HFFc6 (cell line): ENCODE measurements at regions not wholly inside any gene's neighbourhood (a gene's known extent, or its start where the extent isn't known, plus 50 kb on each side); places are given as distances from the start of the nearest gene placed in this dataset.

Experiments used
- DNase-seq: peaks from one replicate; pipeline ENCODE4 v3.0.0-alpha.2; 2018
- H3K27ac Mint-ChIP-seq: 2 replicates; pipeline ENCODE4 v1.8.0; 2020; ENCODE audit warnings: mild to moderate bottlenecking, mixed read lengths
- H3K27me3 Mint-ChIP-seq: 2 replicates; pipeline ENCODE4 v1.8.0; 2021; ENCODE audit warnings: mild to moderate bottlenecking, moderate library complexity, mixed read lengths; ENCODE audit not compliant: insufficient read depth
- H3K36me3 Mint-ChIP-seq: 2 replicates; pipeline ENCODE4 v1.8.0; 2021; ENCODE audit warnings: low read depth, mixed read lengths
- H3K4me1 Mint-ChIP-seq: 2 replicates; pipeline ENCODE4 v1.8.0; 2020; ENCODE audit warnings: low read depth, mixed read lengths
- H3K4me3 Mint-ChIP-seq: 2 replicates; pipeline ENCODE4 v1.8.0; 2020; ENCODE audit warnings: mild to moderate bottlenecking, moderate library complexity, mixed read lengths
- H3K9me3 Mint-ChIP-seq: 2 replicates; pipeline ENCODE4 v1.8.0; 2020; ENCODE audit warnings: mild to moderate bottlenecking, mixed read lengths
- TF ChIP-seq, protein P1 (sequence below): fragments of 200-600 bp; sonication (generic); IDR thresholded peaks from 2 replicates; pipeline ENCODE4 v1.5.0; 2021; ENCODE audit warnings: antibody characterized with exemption, mild to moderate bottlenecking

DNA sequence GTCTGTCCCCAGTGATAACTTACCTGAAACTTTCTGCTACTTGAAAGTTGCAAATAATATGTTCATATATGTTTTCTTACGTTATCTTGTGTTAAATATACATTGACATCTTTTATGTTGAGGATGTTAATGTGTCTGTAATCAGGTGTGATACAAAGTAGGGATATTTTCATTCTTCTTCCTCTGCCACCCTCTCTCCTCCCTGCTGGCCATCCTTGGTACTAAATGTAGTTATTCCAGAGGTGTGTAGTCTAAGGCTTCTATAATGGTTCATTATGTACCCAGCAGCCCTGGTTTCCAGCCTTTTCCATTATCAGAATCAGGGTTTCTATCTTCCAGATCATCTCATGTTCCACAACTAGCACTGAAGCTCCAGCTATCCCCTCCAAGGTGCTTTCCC is 606.7 kb upstream of the KLHL1 start:
- Mint-ChIP-seq H3K36me3 (no peaks in the 10 kb centered on the region), H3K9me3 (peaks cover 33% of the 10 kb centered on the region)

DNA sequence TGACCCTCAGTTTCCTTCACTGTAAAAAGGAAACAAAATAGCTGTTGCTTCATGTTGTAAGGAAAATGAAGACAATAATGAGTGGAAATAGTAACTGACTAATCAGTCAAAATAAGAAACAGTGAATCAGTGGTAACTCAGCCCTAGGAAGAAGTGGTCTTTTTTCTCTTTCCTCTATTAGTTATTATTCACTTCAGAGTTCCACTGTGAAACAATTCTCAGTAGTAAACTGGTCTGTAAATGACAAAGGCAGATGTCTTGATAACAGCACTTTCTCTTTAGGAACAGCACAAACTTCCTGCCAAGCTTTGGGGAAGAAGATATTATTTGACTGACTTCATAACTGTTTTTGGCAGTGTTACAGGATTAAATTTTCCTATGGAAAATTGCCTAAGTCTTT is 600.5 kb upstream of the KLHL1 start:
- H3K36me3 Mint-ChIP-seq = no peaks in the 10 kb centered on the region
- H3K9me3 Mint-ChIP-seq = peaks cover 32% of the 10 kb centered on the region
- H3K27ac Mint-ChIP-seq = no peak overlapping the region
- no peaks in the 10 kb centered on the region for H3K27me3 Mint-ChIP-seq
- H3K4me1 Mint-ChIP-seq = no peaks in the 10 kb centered on the region
- TF ChIP-seq, protein P1, sequence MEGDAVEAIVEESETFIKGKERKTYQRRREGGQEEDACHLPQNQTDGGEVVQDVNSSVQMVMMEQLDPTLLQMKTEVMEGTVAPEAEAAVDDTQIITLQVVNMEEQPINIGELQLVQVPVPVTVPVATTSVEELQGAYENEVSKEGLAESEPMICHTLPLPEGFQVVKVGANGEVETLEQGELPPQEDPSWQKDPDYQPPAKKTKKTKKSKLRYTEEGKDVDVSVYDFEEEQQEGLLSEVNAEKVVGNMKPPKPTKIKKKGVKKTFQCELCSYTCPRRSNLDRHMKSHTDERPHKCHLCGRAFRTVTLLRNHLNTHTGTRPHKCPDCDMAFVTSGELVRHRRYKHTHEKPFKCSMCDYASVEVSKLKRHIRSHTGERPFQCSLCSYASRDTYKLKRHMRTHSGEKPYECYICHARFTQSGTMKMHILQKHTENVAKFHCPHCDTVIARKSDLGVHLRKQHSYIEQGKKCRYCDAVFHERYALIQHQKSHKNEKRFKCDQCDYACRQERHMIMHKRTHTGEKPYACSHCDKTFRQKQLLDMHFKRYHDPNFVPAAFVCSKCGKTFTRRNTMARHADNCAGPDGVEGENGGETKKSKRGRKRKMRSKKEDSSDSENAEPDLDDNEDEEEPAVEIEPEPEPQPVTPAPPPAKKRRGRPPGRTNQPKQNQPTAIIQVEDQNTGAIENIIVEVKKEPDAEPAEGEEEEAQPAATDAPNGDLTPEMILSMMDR = no peak
- no peak for DNase-seq
- H3K4me3 Mint-ChIP-seq = no peak overlapping the region

More for the DNA sequence above, 606.7 kb upstream of the KLHL1 start:
- Mint-ChIP-seq H3K4me3 (no peak overlapping the region), H3K4me1 (no peaks in the 10 kb centered on the region), H3K27ac (no peak overlapping the region), H3K27me3 (no peaks in the 10 kb centered on the region)
- DNase-seq = no peak
- TF ChIP-seq, protein P1 = no peak

DNA sequence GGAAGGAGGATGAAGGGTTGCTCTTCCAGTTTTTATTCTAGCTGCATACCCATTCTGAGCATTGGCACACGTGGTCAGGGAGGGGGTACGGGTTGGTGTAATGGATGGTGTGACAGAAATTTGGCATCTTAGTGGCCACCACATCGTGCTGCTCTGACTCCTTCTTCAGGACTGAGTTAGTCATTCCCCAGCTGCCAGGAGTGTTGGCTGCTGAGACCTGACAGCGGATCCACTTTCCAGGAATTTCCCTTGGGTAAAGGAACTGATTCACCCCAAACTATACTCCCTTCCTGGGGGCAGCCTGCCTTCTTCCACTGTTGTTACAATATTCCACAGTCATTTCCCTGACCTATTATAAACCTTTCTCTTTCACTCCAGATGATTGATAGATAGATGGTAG is 595.5 kb upstream of the KLHL1 start:
- Mint-ChIP-seq H3K9me3 (peaks cover 26% of the 10 kb centered on the region), H3K4me1 (no peaks in the 10 kb centered on the region), H3K4me3 (no peak overlapping the region), H3K27me3 (no peaks in the 10 kb centered on the region), H3K36me3 (no peaks in the 10 kb centered on the region), H3K27ac (no peak overlapping the region)
- TF ChIP-seq, protein P1 = no peak
- no peak for DNase-seq

DNA sequence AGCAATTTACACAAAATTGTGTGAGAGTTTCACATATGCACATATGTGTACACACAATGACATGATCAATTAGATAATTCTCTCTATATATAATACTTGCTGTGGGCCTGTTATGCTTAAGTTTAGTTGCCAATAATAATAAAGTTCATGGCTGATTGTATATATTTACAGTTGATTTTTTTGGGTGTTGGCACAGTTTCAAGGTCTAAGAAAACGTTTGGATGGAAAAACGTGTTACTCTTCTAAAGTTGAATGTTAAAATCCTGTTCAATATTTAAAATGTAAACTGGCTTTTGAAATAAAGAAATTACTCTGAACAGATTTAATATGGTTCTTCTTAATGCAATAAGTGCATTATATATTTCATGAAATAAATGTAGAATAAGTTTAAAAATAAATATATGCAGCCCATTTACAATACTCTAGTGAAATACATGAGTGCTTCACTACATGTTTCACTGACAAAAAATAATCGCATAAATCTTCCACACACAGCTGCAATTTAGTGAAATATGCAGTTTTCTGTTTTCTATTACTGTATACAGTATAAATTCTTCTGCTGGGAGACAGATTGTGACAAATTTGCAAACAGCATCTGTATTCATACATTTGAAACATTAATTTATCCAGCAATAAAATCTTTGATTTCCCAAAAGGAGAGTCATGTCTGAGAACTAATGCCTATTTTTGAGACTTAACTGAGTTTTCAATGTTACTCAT is 586.9 kb upstream of the KLHL1 start:
- Mint-ChIP-seq H3K27ac (no peak overlapping the region), H3K4me3 (no peak overlapping the region), H3K9me3 (peaks cover 52% of the 10 kb centered on the region), H3K4me1 (no peaks in the 10 kb centered on the region), H3K36me3 (peaks cover 4% of the 10 kb centered on the region; the same call in 1 of the 2 replicates), H3K27me3 (no peaks in the 10 kb centered on the region)
- DNase-seq = no peak
- TF ChIP-seq, protein P1 = no peak

DNA sequence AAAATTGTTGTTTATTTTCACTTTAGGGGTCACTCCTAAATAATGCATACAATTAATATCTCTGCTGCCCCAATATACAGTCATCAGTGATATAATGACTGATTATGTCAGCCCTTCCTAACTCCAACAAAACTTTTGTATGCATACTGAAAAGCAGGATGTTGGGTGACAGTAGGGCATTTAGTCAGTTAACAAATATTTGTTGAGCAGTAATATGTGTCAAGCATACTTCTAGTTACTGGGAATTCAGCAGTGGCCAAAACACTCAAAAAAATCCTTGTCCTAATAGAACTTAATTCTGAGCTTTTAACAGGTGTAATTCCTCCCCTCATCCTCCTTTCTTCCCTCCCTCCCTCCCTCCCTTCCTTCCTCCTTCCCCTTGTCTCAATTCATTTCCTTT is 560.7 kb upstream of the KLHL1 start:
- TF ChIP-seq, protein P1 = no peak
- Mint-ChIP-seq H3K4me3 (no peak overlapping the region), H3K27me3 (no peaks in the 10 kb centered on the region), H3K9me3 (peaks cover 16% of the 10 kb centered on the region), H3K4me1 (no peaks in the 10 kb centered on the region), H3K27ac (no peak overlapping the region), H3K36me3 (no peaks in the 10 kb centered on the region)
- no peak for DNase-seq
